Amniotic epithelial cell (primary cell): ENCODE measurements at regions not wholly inside any gene's neighbourhood (a gene's known extent, or its start where the extent isn't known, plus 50 kb on each side); places are given as distances from the start of the nearest gene placed in this dataset.
"Not testable (repeated sequence)": the region's sequence is repeated elsewhere in the genome, so short reads cannot be mapped to it uniquely, and the experiment has no call there.

Experiments
- DNase-seq: peaks from one replicate; pipeline ENCODE4 v3.0.0-alpha.2; 2010; ENCODE audit warnings: low read depth

- DNase-seq, result peak; percentile 8
Observed at GRCh38 chr6:71602385-71603007, 283.9 kb upstream of the RIMS1 start.

GRCh38 chr6:71603021-71603420 is 283.3 kb upstream of the RIMS1 start:
- no peak for DNase-seq

GRCh38 chr6:71608646-71609045 is 277.7 kb upstream of the RIMS1 start:
- DNase-seq, result peak; percentile 9

GRCh38 chr6:71619836-71620235 is 266.5 kb upstream of the RIMS1 start:
- no peak for DNase-seq

- peak; percentile 3 for DNase-seq
Observed at GRCh38 chr6:71621918-71622519, 264.3 kb upstream of the RIMS1 start.

- DNase-seq, result no peak
Observed at GRCh38 chr6:71642120-71642519, 244.2 kb upstream of the RIMS1 start.

GRCh38 chr6:71642793-71643192 is 243.6 kb upstream of the RIMS1 start:
- DNase-seq, result no peak

GRCh38 chr6:71645299-71645698 is 241.1 kb upstream of the RIMS1 start:
- no peak for DNase-seq

GRCh38 chr6:71649915-71650314 is 236.4 kb upstream of the RIMS1 start:
- DNase-seq, result no peak

- DNase-seq, result no peak
Observed at GRCh38 chr6:71651636-71652035, 234.7 kb upstream of the RIMS1 start.

- DNase-seq, result no peak
Observed at GRCh38 chr6:71656121-71656520, 230.2 kb upstream of the RIMS1 start.

GRCh38 chr6:71665931-71666330 is 220.4 kb upstream of the RIMS1 start:
- no peak for DNase-seq

- no peak for DNase-seq
Observed at GRCh38 chr6:71672876-71673275, 213.5 kb upstream of the RIMS1 start.

- no peak for DNase-seq
Observed at GRCh38 chr6:71675386-71675785, 211.0 kb upstream of the RIMS1 start.

- DNase-seq, result no peak
Observed at GRCh38 chr6:71676298-71676697, 210.1 kb upstream of the RIMS1 start.

- DNase-seq, result no peak
Observed at GRCh38 chr6:71678091-71678490, 208.3 kb upstream of the RIMS1 start.

GRCh38 chr6:71681234-71681867 is 205.0 kb upstream of the RIMS1 start:
- no peak for DNase-seq

- DNase-seq, result not testable (repeated sequence)
Observed at GRCh38 chr6:71686021-71686677, 200.2 kb upstream of the RIMS1 start.

- no peak for DNase-seq
Observed at GRCh38 chr6:71698702-71699101, 187.6 kb upstream of the RIMS1 start.

GRCh38 chr6:71706523-71706922 is 179.8 kb upstream of the RIMS1 start:
- no peak for DNase-seq

- DNase-seq, result no peak
Observed at GRCh38 chr6:71707059-71707458, 179.3 kb upstream of the RIMS1 start.

GRCh38 chr6:71720705-71721104 is 165.6 kb upstream of the RIMS1 start:
- no peak for DNase-seq

GRCh38 chr6:71721642-71722041 is 164.7 kb upstream of the RIMS1 start:
- DNase-seq, result no peak
